SK-N-SH (cell line): ENCODE measurements at regions not wholly inside any gene's neighbourhood (a gene's known extent, or its start where the extent isn't known, plus 50 kb on each side); places are given as distances from the start of the nearest gene placed in this dataset.
A peak's percentile ranks its signal among the peaks of the same experiment; 100 is the strongest.
"Not testable (repeated sequence)": the region's sequence is repeated elsewhere in the genome, so short reads cannot be mapped to it uniquely, and the experiment has no call there.

Experiments
- CTCF ChIA-PET: fragments of 300-600, 350-600 bp; formaldehyde crosslinking; extraction: SDS; loops from one replicate; lab custom pipeline; 2021; lab: Yijun Ruan, JAX
- POLR2A ChIA-PET: fragments of 350-600 bp; sonication (Branson Sonifier 250); formaldehyde crosslinking; extraction: SDS; loops from one replicate; lab custom pipeline; 2020; ENCODE audit warnings: antibody characterized with exemption, inconsistent platforms; lab: Yijun Ruan, JAX
- DNase-seq: peaks from one replicate; pipeline ENCODE4 v3.0.0; 2012
- H2AFZ ChIP-seq: fragments of 200-600 bp; sonication (generic); 2 replicates; pipeline ENCODE4 v1.8.1; 2016; ENCODE audit warnings: antibody characterized with exemption, mild to moderate bottlenecking, low read depth
- H3F3A ChIP-seq: fragments of 200-600 bp; sonication (generic); replicated peaks from 2 replicates; pipeline ENCODE3; 2016; ENCODE audit warnings: antibody characterized with exemption, mild to moderate bottlenecking; ENCODE audit not compliant: insufficient read depth
- H3K27ac ChIP-seq, 2 experiments: fragments of 200-500 bp in 1 of 2; fragments of 200-600 bp in 1 of 2; sonication (Bioruptor generic) in 1 of 2; sonication (generic), shearing (Covaris generic) in 1 of 2; 2 replicates each; pipeline versions ENCODE4 v1.5.1 to v1.6.1; 2014 to 2016; ENCODE audit warnings: low read depth in 2 of 2, inconsistent platforms in 1 of 2, low read length in 1 of 2, mild to moderate bottlenecking in 1 of 2, mixed read lengths in 1 of 2
- H3K27me3 ChIP-seq: fragments of 200-600 bp; sonication (generic), shearing (Covaris generic); 2 replicates; pipeline ENCODE4 v1.6.1; 2016; ENCODE audit warnings: mixed run types; ENCODE audit not compliant: insufficient read depth
- H3K36me3 ChIP-seq, 2 experiments: fragments of 200-500 bp in 1 of 2; fragments of 200-600 bp in 1 of 2; sonication (Bioruptor generic) in 1 of 2; sonication (generic) in 1 of 2; replicated peaks in 1 of 2; 2 replicates each; pipeline versions ENCODE3 to v1.5.1; 2014 to 2016; ENCODE audit warnings: low read length in 1 of 2, mild to moderate bottlenecking in 1 of 2; ENCODE audit not compliant: insufficient read depth in 2 of 2, control insufficient read depth in 1 of 2
- H3K4me1 ChIP-seq, 2 experiments: fragments of 200-500 bp in 1 of 2; fragments of 200-600 bp in 1 of 2; sonication (Bioruptor generic) in 1 of 2; sonication (generic), shearing (Covaris generic) in 1 of 2; 2 replicates each; pipeline versions ENCODE4 v1.5.1 to v1.6.1; 2014 to 2016; ENCODE audit warnings: low read depth in 1 of 2, low read length in 1 of 2, mixed run types in 1 of 2; ENCODE audit not compliant: insufficient read depth in 2 of 2, control insufficient read depth in 1 of 2
- H3K4me2 ChIP-seq: fragments of 200-600 bp; sonication (generic), shearing (Covaris generic); 2 replicates; pipeline ENCODE4 v1.6.1; 2017; ENCODE audit warnings: mixed run types
- H3K4me3 ChIP-seq, 2 experiments: fragments of 200-500 bp in 1 of 2; fragments of 200-600 bp in 1 of 2; sonication (Bioruptor generic) in 1 of 2; sonication (generic), shearing (Covaris generic) in 1 of 2; 2 replicates each; pipeline versions ENCODE4 v1.5.1 to v1.8.1; 2014 to 2016; ENCODE audit warnings: low read depth in 2 of 2, inconsistent platforms in 1 of 2, low read length in 1 of 2, mild to moderate bottlenecking in 1 of 2, mixed read lengths in 1 of 2, moderate library complexity in 1 of 2
- H3K79me2 ChIP-seq: fragments of 200-600 bp; sonication (generic); 2 replicates; pipeline ENCODE4 v1.8.1; 2017; ENCODE audit warnings: mild to moderate bottlenecking; ENCODE audit not compliant: insufficient read depth
- H3K9ac ChIP-seq: fragments of 200-600 bp; sonication (generic); 2 replicates; pipeline ENCODE4 v1.6.1; 2017; ENCODE audit warnings: mixed run types
- H3K9me2 ChIP-seq: fragments of 200-600 bp; sonication (generic); 2 replicates; pipeline ENCODE4 v1.6.1; 2017; ENCODE audit warnings: mixed run types
- H3K9me3 ChIP-seq: fragments of 200-600 bp; sonication (generic); 2 replicates; pipeline ENCODE4 v1.6.1; 2017; ENCODE audit warnings: mixed run types, mild to moderate bottlenecking, moderate library complexity
- H4K20me1 ChIP-seq: fragments of 200-600 bp; sonication (generic); 2 replicates; pipeline ENCODE4 v1.6.1; 2017; ENCODE audit warnings: mild to moderate bottlenecking, mixed run types; ENCODE audit not compliant: insufficient read depth
- CTCF ChIP-seq: fragments of 200-600 bp; sonication (generic); IDR thresholded peaks from 2 replicates; pipeline ENCODE4 v1.6.1; 2017; ENCODE audit warnings: antibody characterized with exemption, mild to moderate bottlenecking, moderate library complexity
- GABPA ChIP-seq: IDR thresholded peaks from 2 replicates; pipeline ENCODE4 v1.4.0; 2012; ENCODE audit warnings: low read depth, mild to moderate bottlenecking
- MAX ChIP-seq: IDR thresholded peaks from 2 replicates; pipeline ENCODE4 v1.4.0; 2012; ENCODE audit warnings: low read depth
- MXI1 ChIP-seq: IDR thresholded peaks from 2 replicates; pipeline ENCODE4 v1.6.1; 2012; ENCODE audit warnings: mild to moderate bottlenecking, low read depth, low read length, improper control_type of control experiment
- NRF1 ChIP-seq: IDR thresholded peaks from 2 replicates; pipeline ENCODE4 v1.6.1; 2012; ENCODE audit warnings: low read depth, mild to moderate bottlenecking, low read length
- POLR2AphosphoS5 ChIP-seq: IDR thresholded peaks from 2 replicates; pipeline ENCODE4 v1.6.1; 2012; ENCODE audit warnings: low read depth, low read length
- RAD21 ChIP-seq: IDR thresholded peaks from 2 replicates; pipeline ENCODE4 v1.6.1; 2012; ENCODE audit warnings: mild to moderate bottlenecking, low read length
- REST ChIP-seq: IDR thresholded peaks from 2 replicates; pipeline ENCODE4 v1.6.1; 2012; ENCODE audit warnings: mild to moderate bottlenecking, low read depth, low read length, moderate library complexity
- RFX5 ChIP-seq: IDR thresholded peaks from 2 replicates; pipeline ENCODE4 v1.6.1; 2012; ENCODE audit warnings: mild to moderate bottlenecking, improper control_type of control experiment, low read length
- SMC3 ChIP-seq: IDR thresholded peaks from 2 replicates; pipeline ENCODE4 v1.6.1; 2012; ENCODE audit warnings: low read depth, low read length, improper control_type of control experiment
- WGBS: methylation state at CpG from one replicate; pipeline ENCODE4 v1.1.6; 2017; ENCODE audit warnings: low lambda C conversion rate; 5-methylcytosine and 5-hydroxymethylcytosine counted together

DNA sequence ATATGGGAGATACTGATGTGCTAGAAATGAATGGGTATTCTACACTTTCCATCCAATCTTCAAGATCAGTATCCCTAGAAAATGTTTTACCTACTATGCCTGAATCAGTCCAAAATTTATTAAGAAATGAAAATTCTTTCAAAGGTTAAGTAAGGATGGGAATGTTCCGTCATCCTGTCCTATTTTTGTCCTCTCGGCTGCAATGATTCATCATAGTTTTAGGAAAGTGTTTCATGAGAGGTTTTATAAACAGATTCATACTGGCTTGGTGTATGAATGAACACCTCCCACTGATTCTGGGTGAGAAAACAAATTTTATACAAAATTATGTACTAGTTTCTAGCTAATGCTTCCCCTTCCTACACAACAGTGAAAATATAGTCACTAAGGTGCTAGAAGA is 504.6 kb upstream of the NR5A2 start:
- TF ChIP-seq RAD21 (no peak), MXI1 (no peak), NRF1 (no peak)
- Histone ChIP-seq H3K4me3 (no peak overlapping the region), H3F3A (no peaks in the 10 kb centered on the region)

GRCh38 chr1:199529324-199529723 is 498.2 kb upstream of the NR5A2 start:
- POLR2A ChIA-PET, result no interaction called here
- WGBS, result 36% methylated on average over 1 of the region's 1 CpG

More for the DNA sequence above, 504.6 kb upstream of the NR5A2 start:
- ChIA-PET CTCF (no interaction called here), POLR2A (no interaction called here)
- Histone ChIP-seq H3K4me2 (no peak overlapping the region), H3K79me2 (no peaks in the 10 kb centered on the region), H4K20me1 (no peaks in the 10 kb centered on the region), H3K27me3 (no peaks in the 10 kb centered on the region), H3K9ac (no peak overlapping the region), H2AFZ (no peak overlapping the region), H3K9me2 (no peaks in the 10 kb centered on the region), H3K4me1 (no peaks in the 10 kb centered on the region), H3K36me3 (no peaks in the 10 kb centered on the region), H3K27ac (no peak overlapping the region), H3K9me3 (no peaks in the 10 kb centered on the region)
- WGBS, result 79% methylated on average over 2 of the region's 2 CpGs
- DNase-seq, result no peak

DNA sequence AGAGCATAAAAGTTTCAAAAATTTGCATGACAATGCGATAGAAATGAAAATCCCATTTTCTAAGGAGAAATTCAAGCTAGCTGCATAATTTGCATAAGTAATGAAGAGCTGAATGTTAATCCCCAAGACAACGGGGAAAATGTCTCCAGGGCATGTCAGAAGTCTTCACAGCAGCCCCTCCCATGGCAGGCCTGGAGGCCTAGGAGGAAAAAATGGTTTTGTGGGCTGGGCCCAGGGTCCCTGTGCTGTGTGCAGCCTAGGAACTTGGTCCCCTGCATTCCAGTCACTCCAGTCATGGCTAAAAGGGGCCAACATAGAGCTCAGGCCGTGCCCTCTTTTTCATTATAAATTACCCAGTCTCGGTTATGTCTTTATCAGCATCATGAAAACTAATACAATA is 494.1 kb upstream of the NR5A2 start:
- WGBS, result 20% methylated on average over 4 of the region's 4 CpGs
- H2AFZ ChIP-seq, H3K36me3 ChIP-seq, H4K20me1 ChIP-seq, H3F3A ChIP-seq, H3K4me1 ChIP-seq, DNase-seq, H3K79me2 ChIP-seq, H3K27me3 ChIP-seq, POLR2A ChIA-PET, H3K9me2 ChIP-seq, H3K4me2 ChIP-seq, H3K27ac ChIP-seq, H3K4me3 ChIP-seq, H3K9ac ChIP-seq, CTCF ChIA-PET: not testable (repeated sequence)
- 0 out of 2 replicates have a peak, but pooled peaks cover 24% of the 10 kb centered on the region for H3K9me3 ChIP-seq

More at GRCh38 chr1:199529324-199529723, 498.2 kb upstream of the NR5A2 start:
- peaks cover 0 to 2% of the 10 kb centered on the region in 2 experiments for H3K36me3 ChIP-seq
- H2AFZ ChIP-seq, result no peak overlapping the region
- no peaks in the 10 kb centered on the region for H3K9me3 ChIP-seq
- H3K4me2 ChIP-seq, result no peak overlapping the region
- TF ChIP-seq NRF1, result no peak
- no peak for TF ChIP-seq MAX
- TF ChIP-seq SMC3, result no peak
- TF ChIP-seq RFX5, result no peak
- CTCF ChIA-PET, result no interaction called here
- H3K27me3 ChIP-seq, result no peaks in the 10 kb centered on the region
- no peak overlapping the region for H3K9ac ChIP-seq
- H3K4me3 ChIP-seq, result no peak overlapping the region
- no peaks in the 10 kb centered on the region for H3K9me2 ChIP-seq
- no peak for DNase-seq
- H3K27ac ChIP-seq, result no peak overlapping the region
- no peaks in the 10 kb centered on the region for H3K79me2 ChIP-seq
- no peaks in the 10 kb centered on the region for H3F3A ChIP-seq
- H3K4me1 ChIP-seq, result no peaks in the 10 kb centered on the region
- no peaks in the 10 kb centered on the region for H4K20me1 ChIP-seq

DNA sequence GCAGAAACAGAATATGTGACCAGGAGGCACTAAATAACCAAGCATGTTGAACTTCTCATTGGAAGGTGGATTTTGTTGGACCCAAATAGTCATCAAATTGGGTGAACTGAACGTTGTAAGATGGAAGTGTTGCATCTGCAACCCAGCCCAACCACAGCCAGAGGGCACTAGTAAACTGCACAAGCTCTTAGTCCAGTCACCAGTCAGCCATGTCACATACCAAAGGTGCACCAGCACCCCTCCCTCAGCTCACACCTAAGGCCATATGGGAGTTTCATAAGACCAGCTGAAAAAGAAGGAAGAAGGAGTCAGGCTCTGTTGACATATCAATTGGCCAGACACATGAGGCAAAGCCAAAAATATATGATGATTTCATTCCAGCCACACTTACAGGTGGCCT is 481.7 kb upstream of the NR5A2 start:
- POLR2A ChIA-PET, result no interaction called here
- no peaks in the 10 kb centered on the region for H3K9me3 ChIP-seq
- H3K27ac ChIP-seq, result no peak overlapping the region
- H3K36me3 ChIP-seq, result no peaks in the 10 kb centered on the region
- 21% methylated on average over 1 of the region's 1 CpG for WGBS
- DNase-seq, result no peak
- no peaks in the 10 kb centered on the region for H4K20me1 ChIP-seq
- H3F3A ChIP-seq, result no peaks in the 10 kb centered on the region
- H3K9ac ChIP-seq, result no peak overlapping the region
- H3K27me3 ChIP-seq, result no peaks in the 10 kb centered on the region
- CTCF ChIA-PET, result interaction anchor here (1.2 kb wide), 1 partner anchor 379 kb away, joined by 3 read pairs; no protein-coding TSS in a partner anchor
- no peak overlapping the region for H2AFZ ChIP-seq
- TF ChIP-seq POLR2AphosphoS5, result no peak
- no peak for TF ChIP-seq GABPA
- TF ChIP-seq CTCF, result peak; percentile 18; the same call in 1 of the 2 replicates
- TF ChIP-seq REST, result no peak
- peak; percentile 32 for TF ChIP-seq RAD21
- TF ChIP-seq, all 33 proteins: peak for 2
- Histone ChIP-seq H3K9me2 (no peaks in the 10 kb centered on the region), H3K4me1 (peaks cover 0 to 2% of the 10 kb centered on the region in 2 experiments; a peak in 2 of 4 replicates), H3K4me2 (no peak overlapping the region), H3K4me3 (no peak overlapping the region; a peak in 1 of 4 replicates), H3K79me2 (no peaks in the 10 kb centered on the region)
